HEK293T (cell line): ENCODE measurements at regions not wholly inside any gene's neighbourhood (a gene's known extent, or its start where the extent isn't known, plus 50 kb on each side); places are given as distances from the start of the nearest gene placed in this dataset.

Experiments used
- ARNT ChIP-seq: fragments of 450-650 bp; IDR thresholded peaks from 2 replicates; pipeline ENCODE4 v1.6.1; 2017; ENCODE audit warnings: mild to moderate bottlenecking
- BHLHE40 ChIP-seq: fragments of 450-650 bp; IDR thresholded peaks from 2 replicates; pipeline ENCODE4 v1.6.1; 2016; ENCODE audit warnings: mild to moderate bottlenecking, moderate library complexity, borderline replicate concordance
- CTBP1 ChIP-seq: fragments of 450-650 bp; IDR thresholded peaks from 2 replicates; pipeline ENCODE4 v1.6.1; 2016; ENCODE audit warnings: borderline replicate concordance
- ELF4 ChIP-seq: fragments of 450-650 bp; IDR thresholded peaks from 2 replicates; pipeline ENCODE4 v1.6.1; 2017; ENCODE audit warnings: antibody characterized with exemption
- FOXA1 ChIP-seq: fragments of 450-650 bp; IDR thresholded peaks from 2 replicates; pipeline ENCODE4 v1.6.1; 2016; ENCODE audit warnings: mild to moderate bottlenecking
- FOXK2 ChIP-seq: fragments of 450-650 bp; IDR thresholded peaks from 2 replicates; pipeline ENCODE4 v1.6.1; 2016; ENCODE audit warnings: mild to moderate bottlenecking
- FOXM1 ChIP-seq: fragments of 450-650 bp; IDR thresholded peaks from 2 replicates; pipeline ENCODE4 v1.6.1; 2017; ENCODE audit warnings: mild to moderate bottlenecking, borderline replicate concordance
- L3MBTL2 ChIP-seq: fragments of 450-650 bp; conservative IDR thresholded peaks from 2 replicates; pipeline ENCODE4 v1.6.1; 2016; ENCODE audit warnings: mild to moderate bottlenecking
- NFRKB ChIP-seq: fragments of 450-650 bp; IDR thresholded peaks from 2 replicates; pipeline ENCODE4 v1.6.1; 2016; ENCODE audit warnings: mild to moderate bottlenecking, moderate library complexity
- PKNOX1 ChIP-seq: fragments of 450-650 bp; IDR thresholded peaks from 2 replicates; pipeline ENCODE4 v1.6.1; 2016
- SP1 ChIP-seq: fragments of 450-650 bp; IDR thresholded peaks from 2 replicates; pipeline ENCODE4 v1.6.1; 2017
- SUZ12 ChIP-seq: fragments of 450-650 bp; IDR thresholded peaks from 2 replicates; pipeline ENCODE4 v1.6.1; 2016; ENCODE audit warnings: mild to moderate bottlenecking
- TARDBP ChIP-seq: fragments of 450-650 bp; IDR thresholded peaks from 2 replicates; pipeline ENCODE4 v1.6.1; 2016
- ZNF384 ChIP-seq: fragments of 450-650 bp; IDR thresholded peaks from 2 replicates; pipeline ENCODE4 v1.6.1; 2016

GRCh38 chr7:153590571-153590970, 461.6 kb upstream of the DPP6 start:
- no peak for TF ChIP-seq FOXA1
- TF ChIP-seq PKNOX1, result no peak
- TF ChIP-seq SUZ12, result no peak
- TF ChIP-seq SP1, result no peak
- TF ChIP-seq TARDBP, result no peak
- TF ChIP-seq NFRKB, result no peak
- TF ChIP-seq FOXM1, result no peak
- TF ChIP-seq BHLHE40, result no peak
- no peak for TF ChIP-seq CTBP1
- TF ChIP-seq L3MBTL2, result no peak
- no peak for TF ChIP-seq FOXK2
- TF ChIP-seq ARNT, result no peak
- no peak for TF ChIP-seq ZNF384
- no peak for TF ChIP-seq ELF4
